ENCODE measurements at regions not wholly inside any gene's neighbourhood (a gene's known extent, or its start where the extent isn't known, plus 50 kb on each side); places are given as distances from the start of the nearest gene placed in this dataset.

DNA sequence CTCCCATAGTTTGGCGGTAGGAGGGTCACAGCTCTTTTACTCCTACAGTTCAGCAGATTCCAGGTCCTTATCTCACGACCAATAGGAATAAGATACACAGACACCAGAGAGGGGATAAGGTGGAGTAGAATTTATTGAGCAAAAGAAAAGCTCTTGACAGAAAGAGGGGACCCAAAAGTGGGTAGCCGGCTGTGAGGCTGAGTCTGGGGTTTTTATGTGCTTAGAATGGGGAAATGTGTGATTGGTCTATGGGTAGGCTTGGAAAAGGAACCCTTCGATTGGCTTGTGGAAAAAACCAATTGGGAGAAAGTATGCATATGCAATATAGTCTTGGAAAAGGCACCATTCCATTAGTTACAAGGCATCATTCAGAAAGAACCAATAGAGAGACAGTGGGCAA is 1356.9 kb upstream of the SPRY2 start:
- TF ChIP-seq EP300 (IDR thresholded peaks at IDR 0.05) (no peak), POLR2AphosphoS5 (IDR thresholded peaks at IDR 0.05) (no peak), POLR2A (IDR thresholded peaks at IDR 0.05) (no peak)
- TF ChIP-seq, protein P1, sequence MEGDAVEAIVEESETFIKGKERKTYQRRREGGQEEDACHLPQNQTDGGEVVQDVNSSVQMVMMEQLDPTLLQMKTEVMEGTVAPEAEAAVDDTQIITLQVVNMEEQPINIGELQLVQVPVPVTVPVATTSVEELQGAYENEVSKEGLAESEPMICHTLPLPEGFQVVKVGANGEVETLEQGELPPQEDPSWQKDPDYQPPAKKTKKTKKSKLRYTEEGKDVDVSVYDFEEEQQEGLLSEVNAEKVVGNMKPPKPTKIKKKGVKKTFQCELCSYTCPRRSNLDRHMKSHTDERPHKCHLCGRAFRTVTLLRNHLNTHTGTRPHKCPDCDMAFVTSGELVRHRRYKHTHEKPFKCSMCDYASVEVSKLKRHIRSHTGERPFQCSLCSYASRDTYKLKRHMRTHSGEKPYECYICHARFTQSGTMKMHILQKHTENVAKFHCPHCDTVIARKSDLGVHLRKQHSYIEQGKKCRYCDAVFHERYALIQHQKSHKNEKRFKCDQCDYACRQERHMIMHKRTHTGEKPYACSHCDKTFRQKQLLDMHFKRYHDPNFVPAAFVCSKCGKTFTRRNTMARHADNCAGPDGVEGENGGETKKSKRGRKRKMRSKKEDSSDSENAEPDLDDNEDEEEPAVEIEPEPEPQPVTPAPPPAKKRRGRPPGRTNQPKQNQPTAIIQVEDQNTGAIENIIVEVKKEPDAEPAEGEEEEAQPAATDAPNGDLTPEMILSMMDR (IDR thresholded peaks at IDR 0.05): no peak
- Histone ChIP-seq H3K27me3 (no peaks in the 10 kb centered on the region), H3K9me3 (peaks cover 0 to 4% (median 0%) of the 10 kb centered on the region in 4 donors), H3K4me1 (no peaks in the 10 kb centered on the region), H3K4me3 (no peak overlapping the region), H3K36me3 (no peaks in the 10 kb centered on the region), H3K27ac (no peak overlapping the region)
- 79 to 83% methylated on average over 4 of the region's 4 CpGs for WGBS, 2 donors
- intact Hi-C loops (cut with DNase I): no loop called here
- no peak for DNase-seq

- intact Hi-C loops (cut with DNase I): no loop called here
- 46 to 54% methylated on average over 2 of the region's 2 CpGs for WGBS, 2 donors
- H3K4me1 ChIP-seq: no peaks in the 10 kb centered on the region
- no peaks in the 10 kb centered on the region for H3K27me3 ChIP-seq
- H3K9me3 ChIP-seq: no peaks in the 10 kb centered on the region
- H3K4me3 ChIP-seq: no peak overlapping the region
- H3K27ac ChIP-seq: no peak overlapping the region
- TF ChIP-seq EP300 (IDR thresholded peaks at IDR 0.05) (no peak), POLR2AphosphoS5 (IDR thresholded peaks at IDR 0.05) (no peak)
- TF ChIP-seq, protein P1 (IDR thresholded peaks at IDR 0.05): no peak
- no peak for DNase-seq
- H3K36me3 ChIP-seq: no peaks in the 10 kb centered on the region
Observed at GRCh38 chr13:81686877-81687276, 1346.0 kb upstream of the SPRY2 start.

GRCh38 chr13:81683521-81683920 is 1342.6 kb upstream of the SPRY2 start:
- 69 to 75% methylated on average over 4 of the region's 4 CpGs for WGBS, 2 donors
- TF ChIP-seq EP300 (IDR thresholded peaks at IDR 0.05) (no peak), POLR2AphosphoS5 (IDR thresholded peaks at IDR 0.05) (no peak), POLR2A (IDR thresholded peaks at IDR 0.05) (no peak)
- TF ChIP-seq, protein P1 (IDR thresholded peaks at IDR 0.05): no peak
- Histone ChIP-seq H3K27me3 (no peaks in the 10 kb centered on the region), H3K36me3 (no peaks in the 10 kb centered on the region), H3K27ac (no peak overlapping the region), H3K9me3 (no peaks in the 10 kb centered on the region), H3K4me3 (no peak overlapping the region), H3K4me1 (no peaks in the 10 kb centered on the region)
- intact Hi-C loops (cut with DNase I): no loop called here
- DNase-seq: no peak

GRCh38 chr13:81682081-81682630 is 1341.2 kb upstream of the SPRY2 start:
- Histone ChIP-seq H3K27me3 (no peaks in the 10 kb centered on the region), H3K36me3 (no peaks in the 10 kb centered on the region), H3K27ac (no peak overlapping the region), H3K9me3 (peaks cover 0 to 3% (median 0%) of the 10 kb centered on the region in 4 donors), H3K4me3 (no peak overlapping the region), H3K4me1 (no peaks in the 10 kb centered on the region)
- TF ChIP-seq EP300 (IDR thresholded peaks at IDR 0.05): no peak
- TF ChIP-seq POLR2A (IDR thresholded peaks at IDR 0.05): no peak
- TF ChIP-seq POLR2AphosphoS5 (IDR thresholded peaks at IDR 0.05): no peak
- TF ChIP-seq, protein P1 (IDR thresholded peaks at IDR 0.05): no peak
- DNase-seq: no peak
- WGBS, 2 donors: 82 to 85% methylated on average over 2 of the region's 2 CpGs
- intact Hi-C loops (cut with DNase I): no loop called here

DNA sequence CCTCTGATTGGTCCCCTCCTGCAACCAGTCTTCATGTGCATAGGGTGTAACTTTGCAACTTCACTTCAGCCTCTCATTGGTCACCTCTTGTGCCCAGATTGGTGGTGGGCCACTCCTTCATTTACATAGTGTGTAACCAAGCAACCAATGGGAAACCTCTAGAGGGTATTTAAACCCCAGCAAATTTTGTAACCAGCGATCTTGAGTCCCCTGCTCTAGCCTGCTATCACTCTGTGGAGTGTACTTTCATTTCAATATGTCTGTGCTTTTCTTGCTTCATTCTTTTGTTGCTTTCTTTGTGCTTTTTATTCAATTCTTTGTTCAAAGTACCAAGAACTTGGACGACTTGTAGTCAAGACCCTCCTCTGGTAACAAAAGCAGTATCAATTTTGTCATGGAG is 1336.9 kb upstream of the SPRY2 start:
- intact Hi-C loops (cut with DNase I): no loop called here
- TF ChIP-seq EP300 (IDR thresholded peaks at IDR 0.05) (no peak), POLR2AphosphoS5 (IDR thresholded peaks at IDR 0.05) (no peak), POLR2A (IDR thresholded peaks at IDR 0.05) (no peak)
- TF ChIP-seq, protein P1 (IDR thresholded peaks at IDR 0.05): no peak
- WGBS, 2 donors: 79 to 86% methylated on average over 2 of the region's 2 CpGs
- H3K36me3 ChIP-seq: no peaks in the 10 kb centered on the region
- H3K27ac ChIP-seq: no peak overlapping the region
- no peak overlapping the region for H3K4me3 ChIP-seq
- no peaks in the 10 kb centered on the region for H3K27me3 ChIP-seq
- peaks cover 0 to 3% (median 0%) of the 10 kb centered on the region in 4 donors for H3K9me3 ChIP-seq
- DNase-seq: no peak
- no peaks in the 10 kb centered on the region for H3K4me1 ChIP-seq

Data from sigmoid colon (tissue), 6 donors.